ENCODE measurements at regions not wholly inside any gene's neighbourhood (a gene's known extent, or its start where the extent isn't known, plus 50 kb on each side); places are given as distances from the start of the nearest gene placed in this dataset.
"Not testable (repeated sequence)": the region's sequence is repeated elsewhere in the genome, so short reads cannot be mapped to it uniquely, and the experiment has no call there.

DNA sequence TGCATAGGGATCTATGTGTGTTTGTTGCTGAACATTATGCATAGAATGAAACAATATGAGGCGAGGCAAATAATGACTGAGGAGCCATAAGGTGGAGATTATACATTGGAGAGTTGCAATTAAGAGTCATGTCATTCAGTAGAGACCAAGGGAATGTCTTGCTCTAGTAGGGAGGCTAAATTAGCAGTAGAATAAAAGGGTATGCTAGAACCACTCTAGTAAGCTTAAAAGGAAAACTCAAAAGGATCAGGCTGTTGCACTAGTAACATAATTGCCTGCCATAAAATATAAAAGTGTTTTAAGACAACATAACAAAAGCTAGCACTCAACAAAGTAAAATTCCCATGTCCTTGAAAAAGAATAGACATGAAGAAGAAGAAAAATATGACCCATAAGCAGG, 586.2 kb upstream of the DIAPH2 start:
- TF ChIP-seq YY1 (IDR thresholded peaks at IDR 0.05; ENCODE audit: insufficient read depth, insufficient read length) (no peak), SUZ12 (IDR thresholded peaks at IDR 0.05; ENCODE audit: extremely low read depth, insufficient read depth, insufficient read length) (no peak), ZNF274 (IDR thresholded peaks at IDR 0.05; ENCODE audit: low read depth, low read length) (no peak)
- no peak overlapping the region for H3K4me3 ChIP-seq (ENCODE audit: insufficient read length, low read depth)

DNA sequence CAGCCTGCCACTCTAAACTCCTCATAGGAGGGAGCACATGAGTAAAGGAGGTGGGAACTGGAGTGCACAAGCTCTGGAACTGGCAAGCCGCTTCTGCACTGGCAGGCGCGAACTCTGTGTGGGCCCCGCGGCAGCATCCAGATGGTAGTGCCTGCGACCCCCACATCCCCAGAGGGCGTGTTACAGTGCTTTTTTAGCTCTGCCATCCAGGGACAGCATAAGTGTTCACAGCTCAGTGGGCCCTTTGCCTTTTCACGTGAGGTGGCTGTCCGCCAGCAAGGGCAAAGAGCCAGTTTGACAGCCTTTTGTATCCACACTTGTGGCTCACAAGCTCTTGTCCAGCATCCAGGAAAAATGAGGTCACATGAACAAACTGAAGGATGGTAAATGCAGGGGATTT, 581.6 kb upstream of the DIAPH2 start:
- no peaks in the 10 kb centered on the region for H3K4me1 ChIP-seq (ENCODE audit: insufficient read depth, insufficient read length)
- H3K4me3 ChIP-seq (ENCODE audit: insufficient read length, low read depth), result no peak overlapping the region
- H3K36me3 ChIP-seq (ENCODE audit: insufficient read depth, insufficient read length, low read length), result no peaks in the 10 kb centered on the region
- no peak for TF ChIP-seq ZNF274 (IDR thresholded peaks at IDR 0.05; ENCODE audit: low read depth, low read length)
- TF ChIP-seq SUZ12 (IDR thresholded peaks at IDR 0.05; ENCODE audit: extremely low read depth, insufficient read depth, insufficient read length), result no peak
- TF ChIP-seq YY1 (IDR thresholded peaks at IDR 0.05; ENCODE audit: insufficient read depth, insufficient read length), result no peak
- H3K9ac ChIP-seq (ENCODE audit: insufficient read length, low read depth), result no peak overlapping the region
- H3K9me3 ChIP-seq (ENCODE audit: insufficient read depth, low read length), result no peaks in the 10 kb centered on the region
- no peak for DNase-seq (ENCODE audit: low read depth, low spot score)
- H3K27me3 ChIP-seq (ENCODE audit: insufficient read depth, insufficient read length), result no peaks in the 10 kb centered on the region

More for the DNA sequence above, 586.2 kb upstream of the DIAPH2 start:
- Histone ChIP-seq H3K36me3 (ENCODE audit: insufficient read depth, insufficient read length, low read length) (no peaks in the 10 kb centered on the region), H3K9me3 (ENCODE audit: insufficient read depth, low read length) (no peaks in the 10 kb centered on the region), H3K9ac (ENCODE audit: insufficient read length, low read depth) (no peak overlapping the region), H3K27me3 (ENCODE audit: insufficient read depth, insufficient read length) (no peaks in the 10 kb centered on the region), H3K4me1 (ENCODE audit: insufficient read depth, insufficient read length) (no peaks in the 10 kb centered on the region)
- no peak for DNase-seq (ENCODE audit: low read depth, low spot score)

DNA sequence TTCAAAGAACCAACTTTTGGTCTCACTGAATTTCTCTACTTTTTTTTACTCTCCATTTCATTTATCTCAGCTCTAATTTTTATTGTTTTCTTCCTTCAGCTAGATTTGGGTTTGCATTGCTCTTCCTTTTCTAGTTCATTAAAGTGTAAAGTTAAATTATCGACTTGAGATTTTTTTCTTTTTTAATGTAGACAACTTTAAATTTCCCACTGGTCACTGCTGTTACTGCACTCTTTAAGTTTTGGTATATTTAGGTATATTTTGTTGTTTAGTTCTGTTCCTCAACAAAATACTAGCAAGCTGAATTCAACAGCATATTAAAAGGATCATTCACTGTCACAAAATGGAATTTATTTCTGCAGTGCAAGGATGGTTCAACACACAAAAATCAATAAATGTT, 572.0 kb upstream of the DIAPH2 start:
- no peak for DNase-seq (ENCODE audit: low read depth, low spot score)
- Histone ChIP-seq H3K9me3 (ENCODE audit: insufficient read depth, low read length) (0 out of 2 replicates have a peak, but pooled peaks cover 9% of the 10 kb centered on the region), H3K9ac (ENCODE audit: insufficient read length, low read depth) (no peak overlapping the region), H3K27me3 (ENCODE audit: insufficient read depth, insufficient read length) (no peaks in the 10 kb centered on the region), H3K4me1 (ENCODE audit: insufficient read depth, insufficient read length) (no peaks in the 10 kb centered on the region), H3K36me3 (ENCODE audit: insufficient read depth, insufficient read length, low read length) (no peaks in the 10 kb centered on the region), H3K4me3 (ENCODE audit: insufficient read length, low read depth) (no peak overlapping the region)
- TF ChIP-seq YY1 (IDR thresholded peaks at IDR 0.05; ENCODE audit: insufficient read depth, insufficient read length) (no peak), ZNF274 (IDR thresholded peaks at IDR 0.05; ENCODE audit: low read depth, low read length) (no peak), SUZ12 (IDR thresholded peaks at IDR 0.05; ENCODE audit: extremely low read depth, insufficient read depth, insufficient read length) (no peak)

DNA sequence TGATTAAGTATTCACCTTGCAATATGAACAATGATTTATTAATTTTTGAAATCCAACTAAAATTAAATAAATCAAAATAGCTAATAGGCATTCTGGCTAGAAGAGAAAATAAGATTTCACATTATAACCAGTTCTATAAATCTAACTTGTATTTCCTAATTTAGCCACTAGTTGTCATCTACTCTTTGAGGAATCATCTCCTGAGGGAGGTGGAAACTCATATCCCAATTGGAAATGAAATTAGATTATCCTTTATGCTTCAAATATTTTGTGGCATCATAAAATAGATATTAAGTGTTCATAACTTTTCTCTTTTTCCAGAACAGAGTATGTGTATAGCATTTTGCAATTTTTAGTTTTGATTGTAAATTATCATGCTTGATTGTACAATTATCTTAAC, 558.5 kb upstream of the DIAPH2 start:
- H3K27me3 ChIP-seq (ENCODE audit: insufficient read depth, insufficient read length), result no peaks in the 10 kb centered on the region
- H3K9me3 ChIP-seq (ENCODE audit: insufficient read depth, low read length), result no peaks in the 10 kb centered on the region
- no peak for DNase-seq (ENCODE audit: low read depth, low spot score)
- H3K36me3 ChIP-seq (ENCODE audit: insufficient read depth, insufficient read length, low read length), result no peaks in the 10 kb centered on the region
- no peaks in the 10 kb centered on the region for H3K4me1 ChIP-seq (ENCODE audit: insufficient read depth, insufficient read length)
- TF ChIP-seq YY1 (IDR thresholded peaks at IDR 0.05; ENCODE audit: insufficient read depth, insufficient read length) (no peak), SUZ12 (IDR thresholded peaks at IDR 0.05; ENCODE audit: extremely low read depth, insufficient read depth, insufficient read length) (no peak), ZNF274 (IDR thresholded peaks at IDR 0.05; ENCODE audit: low read depth, low read length) (no peak)
- H3K9ac ChIP-seq (ENCODE audit: insufficient read length, low read depth), result no peak overlapping the region
- no peak overlapping the region for H3K4me3 ChIP-seq (ENCODE audit: insufficient read length, low read depth)

DNA sequence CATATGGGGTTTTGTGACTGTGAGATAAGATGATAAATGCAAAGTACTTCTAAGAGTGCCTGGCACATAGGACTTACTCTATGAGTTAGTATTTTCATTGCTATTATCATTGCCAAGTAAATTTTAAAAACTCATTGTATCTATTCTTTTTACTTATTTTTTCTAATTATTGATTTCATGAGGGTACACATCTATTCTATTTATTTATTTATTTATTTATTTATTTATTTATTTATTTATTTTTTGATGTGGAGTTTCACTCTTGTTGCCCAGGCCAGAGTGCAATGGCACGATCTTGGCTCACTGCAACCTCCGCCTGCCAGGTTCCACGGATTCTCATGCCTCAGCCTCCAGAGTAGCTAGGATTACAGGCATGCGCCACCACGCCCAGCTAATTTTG, 556.6 kb upstream of the DIAPH2 start:
- H3K36me3 ChIP-seq (ENCODE audit: insufficient read depth, insufficient read length, low read length); H3K4me3 ChIP-seq (ENCODE audit: insufficient read length, low read depth); H3K9me3 ChIP-seq (ENCODE audit: insufficient read depth, low read length); H3K27me3 ChIP-seq (ENCODE audit: insufficient read depth, insufficient read length); H3K4me1 ChIP-seq (ENCODE audit: insufficient read depth, insufficient read length); DNase-seq (ENCODE audit: low read depth, low spot score); H3K9ac ChIP-seq (ENCODE audit: insufficient read length, low read depth): not testable (repeated sequence)

DNA sequence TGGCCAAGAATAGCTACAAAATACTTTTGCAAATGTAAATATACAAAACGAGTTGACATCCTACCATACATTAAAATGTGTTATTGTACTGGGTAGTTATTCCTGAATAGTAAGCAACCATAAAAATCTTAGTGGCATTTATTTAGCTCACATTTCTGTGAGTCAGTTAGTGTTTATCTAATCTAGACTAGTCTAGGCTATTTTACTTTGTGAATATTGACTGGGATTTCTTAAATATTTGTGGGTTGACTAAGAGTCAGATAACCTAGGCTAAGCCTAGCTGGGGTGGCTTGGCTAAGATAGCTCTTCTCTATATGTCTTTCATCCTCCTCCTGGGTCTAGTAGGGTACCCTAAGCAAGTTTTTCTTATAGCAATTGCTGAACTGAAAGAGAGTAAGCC, 543.8 kb upstream of the DIAPH2 start:
- Histone ChIP-seq H3K27me3 (ENCODE audit: insufficient read depth, insufficient read length) (no peaks in the 10 kb centered on the region), H3K9me3 (ENCODE audit: insufficient read depth, low read length) (no peaks in the 10 kb centered on the region), H3K4me1 (ENCODE audit: insufficient read depth, insufficient read length) (no peaks in the 10 kb centered on the region), H3K9ac (ENCODE audit: insufficient read length, low read depth) (no peak overlapping the region), H3K4me3 (ENCODE audit: insufficient read length, low read depth) (no peak overlapping the region), H3K36me3 (ENCODE audit: insufficient read depth, insufficient read length, low read length) (no peaks in the 10 kb centered on the region)
- DNase-seq (ENCODE audit: low read depth, low spot score), result no peak
- TF ChIP-seq SUZ12 (IDR thresholded peaks at IDR 0.05; ENCODE audit: extremely low read depth, insufficient read depth, insufficient read length) (no peak), ZNF274 (IDR thresholded peaks at IDR 0.05; ENCODE audit: low read depth, low read length) (no peak), YY1 (IDR thresholded peaks at IDR 0.05; ENCODE audit: insufficient read depth, insufficient read length) (no peak)

DNA sequence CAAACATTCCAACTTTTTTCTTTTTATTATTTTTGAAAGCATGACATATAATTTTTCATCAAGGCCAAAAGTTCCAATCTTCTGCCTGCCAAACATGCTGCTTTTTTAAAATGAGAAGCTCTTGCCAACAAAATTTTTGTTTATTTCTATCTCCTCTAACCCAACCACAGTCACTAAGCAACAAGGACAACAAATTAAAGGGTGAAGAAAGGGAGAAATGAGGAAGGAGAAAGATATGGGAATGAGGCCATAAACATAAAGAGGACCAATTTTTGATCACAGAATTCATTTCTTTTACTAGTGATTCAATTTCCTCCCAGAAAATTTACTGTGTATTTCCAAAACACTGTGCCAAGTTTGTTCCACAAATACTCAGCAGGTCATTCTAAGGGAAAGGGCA, 537.0 kb upstream of the DIAPH2 start:
- TF ChIP-seq YY1 (IDR thresholded peaks at IDR 0.05; ENCODE audit: insufficient read depth, insufficient read length) (no peak), SUZ12 (IDR thresholded peaks at IDR 0.05; ENCODE audit: extremely low read depth, insufficient read depth, insufficient read length) (no peak), ZNF274 (IDR thresholded peaks at IDR 0.05; ENCODE audit: low read depth, low read length) (no peak)
- DNase-seq (ENCODE audit: low read depth, low spot score), result no peak
- H3K27me3 ChIP-seq (ENCODE audit: insufficient read depth, insufficient read length), result no peaks in the 10 kb centered on the region
- H3K4me3 ChIP-seq (ENCODE audit: insufficient read length, low read depth), result no peak overlapping the region
- no peak overlapping the region for H3K9ac ChIP-seq (ENCODE audit: insufficient read length, low read depth)
- H3K36me3 ChIP-seq (ENCODE audit: insufficient read depth, insufficient read length, low read length), result no peaks in the 10 kb centered on the region
- H3K4me1 ChIP-seq (ENCODE audit: insufficient read depth, insufficient read length), result no peaks in the 10 kb centered on the region
- H3K9me3 ChIP-seq (ENCODE audit: insufficient read depth, low read length), result no peaks in the 10 kb centered on the region

DNA sequence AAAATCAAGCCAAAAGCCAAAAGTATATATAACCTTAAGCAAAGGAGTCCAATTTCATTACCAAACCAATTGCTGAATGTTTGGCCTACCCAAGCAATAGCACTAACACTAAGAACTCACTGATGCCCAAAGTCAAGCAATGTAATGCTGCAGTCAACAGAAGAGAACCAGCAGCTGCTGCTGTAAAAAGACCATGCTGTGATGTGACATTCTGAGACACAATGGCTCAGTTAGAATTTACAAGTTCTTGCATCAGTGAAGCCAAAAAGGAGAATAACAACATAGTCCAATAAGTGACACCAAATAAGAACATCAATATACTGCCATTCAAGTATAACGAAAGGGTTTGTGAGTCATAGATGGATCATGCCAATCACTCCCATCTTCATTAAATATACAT, 514.0 kb upstream of the DIAPH2 start:
- no peaks in the 10 kb centered on the region for H3K9me3 ChIP-seq (ENCODE audit: insufficient read depth, low read length)
- no peak for DNase-seq (ENCODE audit: low read depth, low spot score)
- H3K4me1 ChIP-seq (ENCODE audit: insufficient read depth, insufficient read length), result no peaks in the 10 kb centered on the region
- H3K36me3 ChIP-seq (ENCODE audit: insufficient read depth, insufficient read length, low read length), result no peaks in the 10 kb centered on the region
- TF ChIP-seq SUZ12 (IDR thresholded peaks at IDR 0.05; ENCODE audit: extremely low read depth, insufficient read depth, insufficient read length) (no peak), ZNF274 (IDR thresholded peaks at IDR 0.05; ENCODE audit: low read depth, low read length) (no peak), YY1 (IDR thresholded peaks at IDR 0.05; ENCODE audit: insufficient read depth, insufficient read length) (no peak)
- no peaks in the 10 kb centered on the region for H3K27me3 ChIP-seq (ENCODE audit: insufficient read depth, insufficient read length)
- H3K4me3 ChIP-seq (ENCODE audit: insufficient read length, low read depth), result no peak overlapping the region
- no peak overlapping the region for H3K9ac ChIP-seq (ENCODE audit: insufficient read length, low read depth)

Measured in NT2/D1 (cell line).